Activated gamma-delta T cell (primary cell): ENCODE measurements at regions not wholly inside any gene's neighbourhood (a gene's known extent, or its start where the extent isn't known, plus 50 kb on each side); places are given as distances from the start of the nearest gene placed in this dataset.

ENCODE experiments used
- DNase-seq: peaks from one replicate; lab custom pipeline; 2025; lab: John Stamatoyannopoulos, UW

DNA sequence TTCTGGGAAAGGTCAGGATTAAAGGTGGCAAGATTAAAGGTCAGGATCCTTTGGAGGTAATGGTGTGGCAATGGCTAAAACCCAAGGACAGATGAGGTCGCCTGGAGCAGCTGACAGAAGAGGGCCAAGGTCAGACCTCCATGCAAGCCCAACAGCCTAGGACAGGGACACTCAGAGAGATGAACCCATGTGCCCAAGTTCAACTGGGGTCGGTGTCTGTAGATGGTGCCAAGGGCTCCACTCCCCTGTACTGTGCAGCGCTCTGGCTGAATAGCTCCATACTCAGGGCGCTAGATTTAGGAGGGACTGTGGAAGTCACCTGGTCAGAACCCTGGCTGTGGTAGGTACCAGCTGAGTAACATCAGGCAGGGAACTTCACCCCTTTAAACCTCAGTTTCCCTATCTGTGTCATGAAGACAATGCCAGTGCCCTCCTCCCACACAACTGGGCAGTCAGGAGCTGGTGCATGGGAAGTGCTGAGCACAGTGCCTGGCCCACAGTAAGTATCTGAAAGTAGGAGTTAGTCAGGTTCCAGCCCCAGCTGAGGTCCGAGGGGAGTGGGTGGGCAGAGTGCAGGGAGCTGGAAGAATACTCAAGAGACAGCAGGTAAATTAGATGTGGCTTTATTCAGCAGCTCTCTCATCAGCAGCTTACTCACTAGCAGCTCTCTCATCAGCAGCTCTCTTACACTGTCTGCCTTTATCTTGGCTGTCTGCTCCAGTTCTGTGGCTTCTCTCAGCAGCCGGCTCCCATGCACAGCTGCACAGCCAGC, 327.1 kb downstream of the GLRX3 start:
- DNase-seq: no peak

DNA sequence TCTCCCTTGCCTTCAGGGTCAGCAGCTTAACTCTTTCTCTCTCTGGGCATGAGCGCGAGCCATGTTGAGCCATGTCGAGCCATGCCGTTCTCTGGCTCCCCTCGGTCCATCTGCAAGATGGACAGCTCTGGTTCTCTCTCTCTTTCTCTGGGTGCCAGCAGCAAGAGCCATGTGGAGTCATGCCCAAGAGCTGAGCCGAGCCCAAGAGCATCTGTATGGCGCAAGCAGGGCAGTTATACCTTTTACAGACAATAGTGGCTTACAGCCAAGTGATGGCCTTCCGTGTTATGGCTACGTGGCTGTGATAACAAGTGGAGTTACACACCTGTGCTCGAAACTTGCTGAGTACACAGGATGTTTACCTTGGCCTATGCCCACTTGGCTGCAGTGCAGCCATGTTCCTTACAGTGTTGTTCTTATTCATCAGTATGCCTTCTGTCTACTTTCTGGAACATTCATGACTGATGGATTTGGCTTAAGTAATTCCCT, 327.7 kb downstream of the GLRX3 start:
- no peak for DNase-seq

DNA sequence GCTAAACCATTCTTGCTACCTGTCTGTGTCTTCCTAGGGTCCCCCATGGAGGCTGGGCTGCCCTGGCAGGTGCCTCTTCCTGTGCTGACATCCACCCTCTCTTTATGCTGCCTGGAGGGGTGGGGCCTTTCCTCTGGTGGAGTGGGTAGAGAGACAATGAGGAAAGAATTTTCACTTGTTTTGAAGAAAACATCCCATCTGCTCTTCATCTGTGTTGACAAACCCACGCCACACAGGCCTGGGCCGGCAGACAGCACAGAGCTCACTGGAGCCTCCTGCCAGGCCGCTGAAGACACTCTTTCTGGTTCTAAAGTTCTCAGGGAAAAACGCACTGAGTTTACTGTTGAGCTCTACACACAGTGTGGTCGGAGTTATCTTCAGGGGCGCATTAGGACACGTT, 328.2 kb downstream of the GLRX3 start:
- DNase-seq: no peak

DNA sequence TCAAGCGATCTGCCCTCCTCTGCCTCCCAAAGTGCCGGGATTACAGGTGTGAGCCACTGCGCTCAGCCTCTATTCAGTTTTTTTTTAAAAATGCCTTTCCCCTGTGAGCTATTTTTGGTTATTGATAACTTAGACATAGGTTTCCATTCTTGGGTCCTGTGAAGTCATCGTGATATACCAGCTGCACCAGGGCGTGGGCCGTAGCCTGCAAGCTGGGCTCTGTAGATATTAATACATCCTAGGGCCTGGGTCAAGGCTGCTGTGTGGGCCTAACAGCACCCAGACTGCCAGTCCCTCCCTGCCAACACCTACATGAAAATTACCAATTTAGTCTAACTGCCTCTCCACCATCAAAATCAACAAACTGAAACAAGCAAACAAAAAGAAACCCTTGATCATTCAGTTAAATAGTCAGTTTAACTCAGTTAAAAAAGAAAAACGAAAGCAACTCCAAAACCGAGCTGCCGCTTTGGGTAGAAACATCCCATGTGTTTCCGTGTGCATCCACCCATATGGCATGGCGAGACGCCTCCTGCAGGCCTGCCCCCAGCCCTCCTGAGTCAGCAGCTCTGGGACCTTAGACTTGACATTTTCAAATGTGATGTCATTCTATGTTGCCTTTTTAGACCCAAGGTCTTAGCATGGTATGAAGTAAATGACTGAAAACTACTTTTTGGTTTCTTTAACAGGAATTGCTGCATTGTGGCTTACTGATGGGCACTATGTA, 330.2 kb downstream of the GLRX3 start:
- no peak for DNase-seq

DNA sequence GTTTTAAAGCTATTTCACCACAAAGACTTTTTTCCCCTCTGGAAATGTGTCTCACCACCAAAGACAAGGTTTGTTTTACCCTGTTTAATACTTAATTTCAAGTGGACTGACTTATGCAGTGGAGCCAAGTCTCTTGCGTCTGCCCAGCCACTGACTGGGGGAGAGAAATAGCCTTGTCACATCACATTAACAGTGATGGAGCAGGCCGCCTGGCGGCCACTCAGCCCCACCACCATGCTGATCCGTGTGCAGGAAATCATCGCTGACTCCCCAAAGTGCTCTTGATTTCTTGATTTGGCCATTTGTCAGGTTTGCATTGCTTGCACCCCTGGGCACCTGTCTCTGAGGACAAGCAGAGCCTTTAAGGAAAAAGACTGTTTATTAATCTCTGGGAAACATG, 334.1 kb downstream of the GLRX3 start:
- no peak for DNase-seq

DNA sequence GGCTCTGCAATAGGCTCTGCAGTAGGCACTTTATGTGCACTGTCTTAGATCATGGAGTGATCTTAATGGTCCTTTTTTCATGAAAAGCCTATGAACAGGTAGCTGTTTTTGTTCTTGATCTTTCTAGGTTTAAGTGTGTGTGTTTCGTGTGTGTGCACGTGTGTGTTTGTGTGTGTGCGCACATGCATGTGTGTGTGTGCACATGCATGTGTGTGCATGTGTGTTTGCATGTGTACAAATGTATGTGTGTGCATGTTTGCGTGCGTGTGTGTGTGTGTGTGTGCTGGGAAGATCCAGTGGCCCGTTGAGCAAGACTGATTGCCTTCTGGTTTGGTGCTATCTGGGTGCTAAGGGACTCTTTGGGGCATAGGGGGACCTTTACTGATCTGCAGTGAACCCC, 334.8 kb downstream of the GLRX3 start:
- no peak for DNase-seq

DNA sequence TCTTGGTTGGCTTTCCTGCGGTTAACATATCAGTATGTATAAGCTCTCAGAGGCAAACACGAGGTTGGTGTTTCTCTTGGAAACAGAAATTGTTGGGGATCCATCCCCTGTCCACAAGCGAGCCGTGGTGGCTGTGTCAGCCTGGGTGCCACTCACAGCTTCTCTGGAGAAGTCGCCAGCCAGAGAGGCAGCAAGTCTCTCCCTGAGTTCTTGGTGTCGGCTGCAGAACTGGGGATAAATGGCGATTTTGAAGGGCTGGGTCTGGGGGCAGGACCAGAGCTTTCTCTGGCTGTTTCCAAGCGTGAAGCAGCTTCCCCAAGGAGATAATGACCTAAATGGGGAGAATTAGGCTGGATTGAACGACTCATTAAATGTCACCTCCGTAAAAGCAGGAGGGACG, 335.3 kb downstream of the GLRX3 start:
- no peak for DNase-seq

DNA sequence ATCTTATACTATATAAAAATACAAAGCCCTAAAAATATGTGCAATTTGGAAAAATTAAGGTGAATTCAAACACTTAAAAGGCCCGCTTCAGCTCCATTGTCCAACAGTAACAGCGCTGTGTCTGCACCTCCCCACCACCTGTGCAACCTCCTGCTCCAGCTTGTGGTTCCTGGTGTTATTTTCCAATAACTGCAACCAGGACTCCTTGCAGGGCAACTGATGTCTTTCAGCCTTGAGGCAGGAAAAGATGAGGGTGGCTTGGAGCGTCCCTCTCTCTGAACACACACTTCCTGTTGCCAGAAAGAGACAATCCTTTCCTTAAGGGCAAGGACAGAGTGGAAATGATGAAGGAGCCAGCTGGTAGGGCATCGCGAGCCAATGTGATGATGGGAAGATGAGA, 336.0 kb downstream of the GLRX3 start:
- no peak for DNase-seq

DNA sequence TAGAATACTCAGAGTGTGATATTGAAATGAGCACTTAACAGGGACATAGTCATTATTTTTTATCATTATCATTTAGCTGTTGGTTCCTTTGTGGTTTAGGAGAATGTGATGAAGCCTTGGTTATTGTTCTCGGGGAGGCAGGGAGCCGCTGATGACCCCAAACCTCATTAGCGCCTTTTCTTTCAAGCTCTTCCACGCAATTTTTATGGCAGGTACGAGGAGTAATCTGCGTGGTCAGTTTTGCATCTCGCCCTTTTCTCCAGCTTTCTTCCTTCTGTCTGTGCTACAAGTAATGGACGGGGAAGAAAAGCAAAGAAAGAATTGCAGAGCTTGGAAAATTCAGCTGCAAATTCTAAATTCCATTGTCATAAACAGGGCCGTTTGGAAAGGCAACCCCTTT, 338.4 kb downstream of the GLRX3 start:
- no peak for DNase-seq

DNA sequence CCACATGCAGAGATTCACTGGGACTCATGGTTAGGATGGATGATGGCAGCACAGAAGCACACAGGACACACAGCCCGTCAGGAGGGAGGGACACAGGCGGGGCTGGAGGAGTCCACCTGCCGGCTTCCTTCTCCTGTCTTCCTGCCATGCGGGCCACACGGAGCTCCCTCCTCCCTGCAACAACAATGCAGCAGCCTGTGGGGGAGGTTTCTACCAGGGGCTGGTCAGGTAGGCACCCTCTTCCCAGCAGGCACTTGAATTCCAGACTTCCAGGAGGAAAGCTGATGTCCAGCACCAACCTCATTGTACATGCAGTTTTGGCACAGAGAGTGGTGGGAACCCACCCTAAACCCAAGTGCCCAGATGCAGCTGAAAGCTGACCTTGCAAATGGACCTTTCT, 341.2 kb downstream of the GLRX3 start:
- DNase-seq: no peak

DNA sequence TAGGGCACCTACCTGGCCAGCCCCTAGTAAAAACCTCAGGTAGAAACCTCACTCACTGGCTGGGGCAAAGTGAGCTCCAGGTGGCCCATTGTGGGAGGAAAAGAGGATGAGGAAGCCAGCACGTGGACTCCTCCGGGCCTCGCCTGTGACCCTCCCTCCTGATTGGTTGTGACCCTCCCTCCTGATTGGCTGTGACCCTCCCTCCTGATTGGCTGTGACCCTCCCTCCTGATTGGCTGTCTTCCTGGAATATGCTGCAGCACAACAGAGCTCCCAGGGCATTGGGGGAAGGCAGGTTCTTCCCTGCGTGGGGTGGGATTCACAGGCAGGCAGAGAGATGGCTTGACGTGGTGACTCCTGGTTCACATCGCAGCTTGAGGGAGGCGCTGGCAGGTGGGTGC, 343.0 kb downstream of the GLRX3 start:
- no peak for DNase-seq

DNA sequence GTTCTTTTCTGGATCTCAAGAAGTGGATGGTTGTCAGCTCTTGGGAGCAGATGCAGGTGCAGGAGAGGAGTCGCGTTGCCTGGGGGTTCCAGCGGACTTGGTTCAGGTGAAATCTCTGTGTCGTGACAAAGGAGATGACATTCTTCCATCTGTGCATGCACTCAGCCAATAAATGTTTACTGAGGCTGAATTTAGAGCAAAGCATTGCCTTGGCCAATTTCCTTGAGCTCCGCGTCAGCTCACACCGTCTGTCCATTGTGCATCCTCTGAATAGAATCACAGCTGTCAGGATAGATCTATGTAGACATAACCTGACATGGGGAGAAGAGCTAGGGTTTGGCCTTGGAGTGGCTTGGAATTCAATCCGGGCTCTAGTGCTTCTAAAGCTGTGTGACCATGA, 343.7 kb downstream of the GLRX3 start:
- no peak for DNase-seq

DNA sequence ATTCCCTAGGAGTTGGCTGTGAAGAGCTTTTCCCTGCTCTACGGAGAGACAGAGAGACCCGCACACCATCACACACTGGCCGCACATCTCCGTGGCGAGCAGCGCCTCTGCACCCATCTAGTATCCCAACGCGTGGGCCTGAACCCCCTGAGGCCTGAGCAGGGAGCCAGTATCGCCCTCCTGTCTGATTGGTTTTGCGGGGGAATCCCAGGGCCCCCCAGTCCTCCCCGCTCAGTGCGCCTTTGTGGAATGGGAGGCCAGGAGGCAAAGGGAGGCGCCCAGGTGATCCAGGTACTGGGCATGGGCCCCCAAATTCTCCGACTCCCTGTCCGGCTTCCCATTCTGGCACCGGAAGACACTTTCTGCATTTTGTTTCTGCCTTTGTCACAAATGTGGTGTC, 344.3 kb downstream of the GLRX3 start:
- no peak for DNase-seq

DNA sequence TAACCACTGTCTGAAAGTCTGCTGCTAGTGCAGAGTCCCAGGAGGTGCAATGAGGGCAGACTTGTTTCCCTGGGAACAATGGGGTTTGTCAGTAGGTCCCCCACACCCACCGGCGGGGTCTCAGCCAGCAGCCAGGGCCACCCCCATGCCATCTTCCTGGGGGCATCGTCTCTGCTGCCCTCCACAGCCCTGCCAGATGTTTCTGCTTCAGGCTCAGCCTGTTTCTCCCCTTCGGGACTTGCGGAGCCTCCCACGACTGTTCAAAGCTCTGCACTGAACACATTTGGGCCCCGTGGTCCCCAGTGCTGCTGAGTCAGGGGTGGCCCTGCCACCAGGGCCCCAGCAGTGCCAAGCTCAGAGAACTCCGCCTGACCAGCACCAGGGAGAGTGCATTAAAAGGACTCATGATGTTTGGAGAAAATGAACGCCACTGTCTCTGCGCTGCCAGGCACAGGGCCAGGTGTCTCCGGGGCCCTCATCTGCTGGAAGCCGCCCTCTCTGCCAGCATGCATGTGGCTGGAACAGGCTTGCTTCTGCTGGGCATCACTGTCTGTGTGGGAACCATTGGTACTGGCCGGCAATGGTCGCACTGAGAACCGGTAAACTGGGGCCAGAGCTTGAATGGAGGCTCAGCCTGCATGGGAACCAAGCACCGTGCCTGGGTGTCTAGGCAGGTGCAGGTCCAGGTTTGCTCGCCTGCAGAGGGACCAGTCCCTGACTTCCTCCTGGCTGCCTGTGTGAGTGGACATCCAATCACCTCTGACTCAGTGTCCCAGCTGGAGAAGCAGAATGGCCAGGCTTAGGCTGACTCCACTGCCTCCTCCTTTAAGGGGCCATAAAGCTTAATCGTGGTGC, 345.1 kb downstream of the GLRX3 start:
- DNase-seq: no peak

DNA sequence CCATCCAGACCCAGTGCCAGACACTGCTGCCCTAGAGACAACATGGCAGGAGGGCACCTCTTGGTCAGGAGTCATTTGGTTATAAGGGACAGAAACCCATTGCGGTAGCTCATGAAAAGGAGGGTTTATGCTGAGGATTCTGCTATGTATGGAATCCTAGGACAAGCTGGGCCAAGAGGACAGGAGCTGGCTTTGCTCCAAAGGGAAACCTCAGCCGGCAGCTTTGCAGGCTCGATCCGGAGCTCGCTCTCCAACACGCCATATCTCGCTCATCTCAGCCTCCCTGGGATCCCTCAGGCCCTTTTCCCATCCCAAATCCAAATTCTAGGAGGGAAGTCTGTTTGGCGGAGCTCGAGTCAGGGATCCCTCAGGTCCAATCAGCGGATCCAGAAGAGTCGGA, 345.7 kb downstream of the GLRX3 start:
- no peak for DNase-seq

DNA sequence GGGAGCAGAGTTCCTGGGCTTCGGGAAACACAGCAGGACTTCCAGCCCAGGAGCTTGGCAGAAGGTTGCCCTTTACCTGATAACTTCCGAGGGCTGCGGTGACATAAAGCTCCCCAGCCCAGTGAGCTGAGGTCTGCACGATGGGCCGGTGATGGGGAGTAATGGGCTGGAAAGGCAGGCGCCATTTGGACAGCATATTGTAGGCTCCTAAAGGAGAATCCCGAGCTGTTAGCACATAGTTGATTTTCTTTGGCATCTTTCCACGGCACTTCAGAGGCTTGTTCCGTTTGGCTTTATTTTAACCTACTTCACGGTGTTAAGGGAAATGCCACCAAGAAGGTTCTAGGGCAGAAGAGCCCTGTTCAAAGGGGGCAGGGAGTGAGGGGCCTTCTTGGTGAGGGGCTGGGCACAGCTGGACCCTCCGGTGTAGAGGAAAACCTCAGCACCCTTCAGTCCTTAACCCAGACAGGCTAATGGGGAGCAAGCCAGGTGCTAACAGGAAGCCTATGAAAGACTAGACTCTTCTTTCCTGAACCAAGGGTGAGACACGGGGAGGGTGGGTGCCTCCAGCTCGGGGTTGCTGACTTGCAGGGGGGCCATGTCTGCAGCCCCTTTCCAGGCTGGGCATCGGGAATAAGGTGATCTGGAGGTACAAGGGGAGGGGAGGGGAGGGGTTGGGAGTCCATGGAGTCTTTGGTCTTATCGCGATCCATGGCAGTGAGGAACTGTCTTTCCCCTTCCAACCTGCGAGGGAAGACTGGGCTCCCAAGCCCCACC, 347.7 kb downstream of the GLRX3 start:
- no peak for DNase-seq

DNA sequence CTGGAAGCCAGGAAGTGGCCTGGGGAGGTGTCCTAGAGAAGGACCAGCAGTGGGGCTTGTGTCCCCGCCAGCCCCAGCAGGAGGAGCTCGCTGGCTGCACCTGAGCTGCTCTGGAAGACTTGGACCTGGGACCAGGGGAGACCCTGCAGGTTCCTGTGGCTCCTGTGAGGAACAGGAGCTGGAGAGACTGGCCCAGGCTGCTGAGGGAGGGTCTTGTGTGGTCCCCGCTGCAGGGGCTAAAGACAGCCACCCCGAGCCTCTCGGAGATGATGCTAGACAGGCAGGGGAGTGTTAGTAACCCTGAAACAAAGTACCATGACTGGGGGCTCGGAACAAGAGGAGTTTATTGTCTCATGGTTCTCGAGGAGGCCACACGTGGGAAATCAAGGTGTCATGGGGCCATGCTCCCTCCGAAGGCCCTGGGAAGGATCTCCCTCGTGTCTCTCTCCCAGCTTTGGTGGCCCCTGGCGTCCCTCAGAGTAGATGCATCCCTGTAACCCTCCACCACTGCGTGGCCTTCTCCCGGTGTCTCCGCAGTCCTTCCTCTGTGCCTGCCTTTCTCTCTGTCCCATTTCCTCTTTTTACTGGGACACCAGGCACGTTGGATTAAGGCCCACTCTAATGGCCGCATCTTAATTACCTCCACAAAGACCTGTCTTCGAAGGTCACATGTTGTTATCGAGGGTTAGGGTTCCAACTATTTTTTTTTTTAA, 348.4 kb downstream of the GLRX3 start:
- no peak for DNase-seq

DNA sequence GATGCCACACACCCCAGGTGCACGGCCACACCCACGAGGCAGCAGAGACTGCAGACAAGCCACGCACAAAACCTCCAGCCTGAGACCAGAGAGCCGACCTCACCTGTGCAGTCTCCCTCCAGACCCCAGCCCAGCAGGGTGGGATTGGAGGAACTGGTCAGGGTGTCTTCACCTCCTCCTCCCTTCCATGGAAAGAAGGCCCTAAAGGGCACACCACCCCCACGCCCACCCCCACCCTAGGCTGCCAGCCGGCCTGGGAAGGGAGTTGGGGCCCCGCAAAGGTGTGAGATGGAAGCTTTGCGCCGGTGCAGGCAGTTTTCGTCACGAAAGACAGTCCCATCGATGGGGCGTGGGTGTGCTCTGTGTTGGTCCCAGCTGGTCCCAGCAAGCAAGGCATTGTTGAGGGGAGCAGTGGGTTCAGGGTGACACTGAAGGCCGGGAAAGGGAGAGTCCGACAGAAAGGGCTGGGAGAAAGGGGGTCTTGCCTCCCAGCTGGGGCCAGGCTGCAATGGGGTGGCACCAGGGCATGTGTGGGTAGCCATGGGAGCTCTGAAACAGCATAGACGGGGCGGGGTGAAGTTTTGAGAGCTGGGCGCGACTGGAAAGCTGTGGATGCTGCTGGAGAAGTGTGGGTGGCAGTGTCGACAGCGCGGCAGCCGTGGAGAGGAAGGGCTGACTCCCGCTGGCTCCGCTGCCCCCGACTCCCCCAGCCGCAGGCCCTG, 349.2 kb downstream of the GLRX3 start:
- no peak for DNase-seq

DNA sequence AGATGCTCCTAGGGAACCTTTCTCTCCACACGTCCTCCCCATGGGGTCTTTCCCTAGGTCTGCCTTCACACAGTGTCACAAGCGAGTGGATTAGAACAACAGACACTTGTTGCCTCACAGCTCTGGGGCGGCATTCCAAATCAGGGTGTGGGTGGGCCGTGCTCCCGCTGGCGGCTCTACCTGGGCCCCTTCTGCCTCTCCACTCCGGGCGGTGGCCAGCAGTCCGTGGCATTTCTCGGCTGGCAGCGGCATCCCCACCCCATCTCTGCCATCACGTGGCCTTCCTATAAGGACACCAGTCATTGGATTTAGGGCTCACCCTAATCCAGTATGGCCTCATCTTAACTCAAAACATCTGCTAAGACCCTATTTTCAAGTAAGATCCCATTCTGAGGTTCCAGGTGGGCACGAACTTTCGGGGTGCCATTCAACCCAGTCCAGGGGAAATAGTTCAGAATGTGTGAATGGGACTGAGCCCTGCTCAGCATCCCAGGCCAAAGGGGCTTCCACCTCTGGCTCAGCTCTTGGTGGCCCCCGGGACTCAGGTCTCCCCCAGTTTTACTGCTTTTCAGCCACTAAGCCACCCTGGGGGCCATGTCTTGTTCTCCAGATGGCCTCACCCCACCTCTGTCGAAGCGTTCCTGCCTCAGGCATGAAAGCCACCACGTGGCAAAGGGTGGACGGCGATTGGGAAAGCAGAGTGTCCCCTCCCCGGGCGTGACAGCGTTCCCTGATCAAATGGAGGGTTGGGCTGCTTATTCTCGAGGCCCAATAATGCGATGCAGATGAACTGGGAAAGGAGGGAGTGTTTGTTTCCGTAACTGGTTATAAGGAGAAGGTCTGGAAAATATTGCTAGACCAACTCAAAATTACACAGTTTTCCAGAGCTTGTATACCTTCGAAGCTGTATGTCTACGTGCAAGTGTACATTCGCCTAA, 350.0 kb downstream of the GLRX3 start:
- no peak for DNase-seq
